HCT116 (cell line): ENCODE measurements at regions not wholly inside any gene's neighbourhood (a gene's known extent, or its start where the extent isn't known, plus 50 kb on each side); places are given as distances from the start of the nearest gene placed in this dataset.

Experiments
- ATAC-seq: fragments of 200-7000 bp; cut with Tn5 transposase; 2 replicates; pipeline ENCODE4 v1.9.1; 2020; ENCODE audit warnings: mild to moderate bottlenecking, moderate library complexity
- BruUV-seq: library from RNA; stranded (reverse); fragments of 400-500 nt; replicated peaks from 2 replicates; lab custom pipeline; 2021; lab: Mats Ljungman, UMichigan
- CTCF ChIA-PET: fragments of 300-600 bp; sonication (Branson Sonifier 250); formaldehyde crosslinking; loops from one replicate; lab custom pipeline; 2021; ENCODE audit warnings: antibody characterized with exemption; lab: Charles Lee
- POLR2A ChIA-PET: fragments of 300-600, 350-600 bp; sonication (Branson Sonifier 250); formaldehyde crosslinking; loops from one replicate; lab custom pipeline; 2021; ENCODE audit warnings: antibody characterized with exemption; lab: Charles Lee
- RAD21 ChIA-PET, 2 experiments: fragments of 300-600 bp; sonication (Branson Sonifier 250); formaldehyde crosslinking; loops; one replicate each; lab custom pipeline; 2023; ENCODE audit warnings: low total read pairs in 2 of 2; ENCODE audit not compliant: uncharacterized antibody in 2 of 2, unreplicated experiment in 2 of 2, low non-redundant PET in 1 of 2; lab: Charles Lee
- DNase-seq: peaks from one replicate; pipeline ENCODE4 v3.0.0-alpha.2; 2010; ENCODE audit warnings: low read depth, low spot score
- H2AFZ ChIP-seq: fragments of 200-600 bp; shearing (Covaris generic), sonication (generic); 2 replicates; pipeline ENCODE4 v1.6.1; 2017; ENCODE audit warnings: low read depth, mixed run types, mixed read lengths, antibody characterized with exemption, low read length; ENCODE audit not compliant: poor library complexity, severe bottlenecking
- H3K27ac ChIP-seq: 2 replicates; pipeline ENCODE4 v1.5.1; 2012; ENCODE audit warnings: low read depth, low read length
- H3K27me3 ChIP-seq: fragments of 200-600 bp; sonication (generic); 2 replicates; pipeline ENCODE4 v1.6.1; 2016; ENCODE audit warnings: mixed run types, low read length, mixed read lengths; ENCODE audit not compliant: insufficient read depth
- H3K36me3 ChIP-seq, 2 experiments: fragments of 200-500 bp in 1 of 2; fragments of 200-600 bp in 1 of 2; sonication (Bioruptor generic) in 1 of 2; sonication (generic) in 1 of 2; 2 replicates each; pipeline versions ENCODE4 v1.5.1 to v1.6.1; 2014 to 2016; ENCODE audit warnings: low read length in 2 of 2, inconsistent platforms in 1 of 2, mixed read lengths in 1 of 2, mixed run types in 1 of 2; ENCODE audit not compliant: insufficient read depth in 2 of 2, control insufficient read depth in 1 of 2
- H3K4me1 ChIP-seq, 2 experiments: fragments of 200-600 bp in 1 of 2; sonication (generic) in 1 of 2; 2 replicates each; pipeline versions ENCODE4 v1.5.1 to v1.6.1; 2012 to 2017; ENCODE audit warnings: low read length in 2 of 2, inconsistent platforms in 1 of 2, mild to moderate bottlenecking in 1 of 2, mixed read lengths in 1 of 2, mixed run types in 1 of 2, moderate library complexity in 1 of 2; ENCODE audit not compliant: insufficient read depth in 2 of 2, control insufficient read depth in 1 of 2
- H3K4me2 ChIP-seq: fragments of 200-600 bp; sonication (generic); 2 replicates; pipeline ENCODE4 v1.6.1; 2017; ENCODE audit warnings: mixed run types, low read length, mixed read lengths
- H3K4me3 ChIP-seq, 2 experiments: fragments of 200-600 bp in 1 of 2; sonication (generic) in 1 of 2; replicated peaks in 1 of 2; 2 replicates each; pipeline ENCODE4 v1.5.1; 2011 to 2016; ENCODE audit warnings: low read length in 2 of 2, control low read depth in 1 of 2, low read depth in 1 of 2, mild to moderate bottlenecking in 1 of 2, mixed read lengths in 1 of 2, mixed run types in 1 of 2
- H3K79me2 ChIP-seq: fragments of 200-600 bp; sonication (generic); 2 replicates; pipeline ENCODE4 v1.6.1; 2017; ENCODE audit warnings: mild to moderate bottlenecking, mixed run types, low read length, moderate library complexity, mixed read lengths; ENCODE audit not compliant: insufficient read depth
- H3K9ac ChIP-seq: fragments of 200-600 bp; sonication (generic); 2 replicates; pipeline ENCODE4 v1.6.1; 2016; ENCODE audit warnings: low read length, mixed read lengths
- H3K9me2 ChIP-seq: fragments of 200-600 bp; sonication (generic), shearing (Covaris generic); 2 replicates; pipeline ENCODE4 v1.6.1; 2017; ENCODE audit warnings: mixed run types, mild to moderate bottlenecking, moderate library complexity; ENCODE audit not compliant: insufficient read depth
- H3K9me3 ChIP-seq, 2 experiments: fragments of 200-500 bp in 1 of 2; fragments of 200-600 bp in 1 of 2; sonication (Bioruptor generic) in 1 of 2; sonication (generic) in 1 of 2; 2 replicates each; pipeline ENCODE4 v1.6.1; 2014 to 2017; ENCODE audit warnings: low read length in 2 of 2, mixed read lengths in 2 of 2, inconsistent platforms in 1 of 2, low read depth in 1 of 2, mild to moderate bottlenecking in 1 of 2, mixed run types in 1 of 2, moderate library complexity in 1 of 2; ENCODE audit not compliant: control insufficient read depth in 1 of 2, insufficient read depth in 1 of 2
- H4K20me1 ChIP-seq: fragments of 200-600 bp; sonication (generic), shearing (Covaris generic); 2 replicates; pipeline ENCODE4 v1.6.1; 2017; ENCODE audit warnings: mixed run types, mild to moderate bottlenecking, moderate library complexity; ENCODE audit not compliant: insufficient read depth
- CBX3 ChIP-seq: IDR thresholded peaks from 2 replicates; pipeline ENCODE4 v1.6.1; 2012; ENCODE audit warnings: low read depth
- FOSL1 ChIP-seq: IDR thresholded peaks from 2 replicates; pipeline ENCODE4 v1.6.1; 2012; ENCODE audit warnings: low read depth
- SIN3A ChIP-seq: IDR thresholded peaks from 2 replicates; pipeline ENCODE4 v1.6.1; 2012; ENCODE audit warnings: low read depth
- SP1 ChIP-seq: IDR thresholded peaks from 2 replicates; pipeline ENCODE4 v1.6.1; 2012; ENCODE audit warnings: low read depth
- SRF ChIP-seq: IDR thresholded peaks from 2 replicates; pipeline ENCODE4 v1.6.1; 2012; ENCODE audit warnings: low read depth
- YY1 ChIP-seq: IDR thresholded peaks from 2 replicates; pipeline ENCODE4 v1.6.1; 2011; ENCODE audit warnings: low read length, low read depth, moderate library complexity, mild to moderate bottlenecking; ENCODE audit not compliant: insufficient replicate concordance; ENCODE audit errors: extremely low read depth
- intact Hi-C: fragments of 100-400 bp; cut with micrococcal nuclease; formaldehyde crosslinking; loops from 2 replicates; pipeline ENCODE4 v1.10.0; 2022
- TF ChIP-seq, protein P1 (sequence below): IDR thresholded peaks from 2 replicates; pipeline ENCODE4 v1.6.1; 2012; ENCODE audit warnings: low read depth

DNA sequence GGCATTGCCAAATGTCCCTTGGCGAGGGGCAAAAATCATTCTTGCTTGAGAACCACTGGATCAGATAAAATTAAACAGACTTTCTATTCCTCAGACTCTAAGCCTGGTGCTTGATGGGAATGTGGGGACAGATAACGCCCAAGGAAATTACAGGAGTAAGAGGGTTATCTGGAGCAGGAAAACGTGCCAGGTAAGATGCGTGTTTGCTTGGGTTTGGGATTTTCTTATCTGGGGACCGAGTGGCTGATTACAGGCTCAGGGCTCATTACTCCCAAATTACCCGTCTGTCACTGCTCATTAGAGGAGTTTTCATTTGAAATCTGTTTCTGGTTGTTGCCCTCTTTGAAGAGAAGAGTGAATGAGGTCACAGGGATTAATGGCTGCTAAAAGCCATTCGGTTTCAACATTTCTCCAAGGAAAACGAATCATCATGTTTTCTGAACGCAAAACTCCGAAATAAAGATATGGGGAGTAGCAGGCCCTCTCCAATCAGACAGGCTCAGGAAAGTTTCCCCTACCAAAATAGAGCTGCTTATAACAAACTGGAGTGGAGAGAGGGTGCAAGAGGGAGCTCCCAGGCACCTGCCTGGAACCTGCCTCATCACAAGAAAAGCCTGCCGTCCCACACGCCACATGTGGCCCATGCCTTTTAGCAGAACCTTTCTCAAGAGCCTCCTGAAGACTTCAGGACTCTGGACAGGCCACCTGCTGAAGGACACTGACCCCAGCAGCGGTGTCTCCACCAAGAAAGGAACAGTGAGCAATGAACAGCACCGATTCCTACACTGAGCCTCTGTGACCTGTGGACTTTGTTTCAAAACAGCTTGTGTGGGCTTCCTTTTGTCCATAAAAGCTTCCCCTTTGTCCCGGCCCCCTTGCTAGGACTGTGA, 136.4 kb downstream of the ICE1 start:
- ChIA-PET CTCF (no interaction called here), POLR2A (no interaction called here), RAD21 (no interaction called here)
- no peaks in the 10 kb centered on the region for H3K9me3 ChIP-seq
- H3K4me1 ChIP-seq: no peaks in the 10 kb centered on the region
- no peak overlapping the region for H3K4me2 ChIP-seq
- no peak overlapping the region for H3K9ac ChIP-seq
- H3K9me2 ChIP-seq: no peaks in the 10 kb centered on the region
- no peak overlapping the region for H3K27ac ChIP-seq
- no peaks in the 10 kb centered on the region for H4K20me1 ChIP-seq
- no peaks in the 10 kb centered on the region for H3K79me2 ChIP-seq
- DNase-seq (no peak), ATAC-seq (no peak)
- no peaks in the 10 kb centered on the region for H3K36me3 ChIP-seq
- TF ChIP-seq, protein P1, sequence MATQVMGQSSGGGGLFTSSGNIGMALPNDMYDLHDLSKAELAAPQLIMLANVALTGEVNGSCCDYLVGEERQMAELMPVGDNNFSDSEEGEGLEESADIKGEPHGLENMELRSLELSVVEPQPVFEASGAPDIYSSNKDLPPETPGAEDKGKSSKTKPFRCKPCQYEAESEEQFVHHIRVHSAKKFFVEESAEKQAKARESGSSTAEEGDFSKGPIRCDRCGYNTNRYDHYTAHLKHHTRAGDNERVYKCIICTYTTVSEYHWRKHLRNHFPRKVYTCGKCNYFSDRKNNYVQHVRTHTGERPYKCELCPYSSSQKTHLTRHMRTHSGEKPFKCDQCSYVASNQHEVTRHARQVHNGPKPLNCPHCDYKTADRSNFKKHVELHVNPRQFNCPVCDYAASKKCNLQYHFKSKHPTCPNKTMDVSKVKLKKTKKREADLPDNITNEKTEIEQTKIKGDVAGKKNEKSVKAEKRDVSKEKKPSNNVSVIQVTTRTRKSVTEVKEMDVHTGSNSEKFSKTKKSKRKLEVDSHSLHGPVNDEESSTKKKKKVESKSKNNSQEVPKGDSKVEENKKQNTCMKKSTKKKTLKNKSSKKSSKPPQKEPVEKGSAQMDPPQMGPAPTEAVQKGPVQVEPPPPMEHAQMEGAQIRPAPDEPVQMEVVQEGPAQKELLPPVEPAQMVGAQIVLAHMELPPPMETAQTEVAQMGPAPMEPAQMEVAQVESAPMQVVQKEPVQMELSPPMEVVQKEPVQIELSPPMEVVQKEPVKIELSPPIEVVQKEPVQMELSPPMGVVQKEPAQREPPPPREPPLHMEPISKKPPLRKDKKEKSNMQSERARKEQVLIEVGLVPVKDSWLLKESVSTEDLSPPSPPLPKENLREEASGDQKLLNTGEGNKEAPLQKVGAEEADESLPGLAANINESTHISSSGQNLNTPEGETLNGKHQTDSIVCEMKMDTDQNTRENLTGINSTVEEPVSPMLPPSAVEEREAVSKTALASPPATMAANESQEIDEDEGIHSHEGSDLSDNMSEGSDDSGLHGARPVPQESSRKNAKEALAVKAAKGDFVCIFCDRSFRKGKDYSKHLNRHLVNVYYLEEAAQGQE: no peak
- TF ChIP-seq FOSL1 (no peak), SRF (no peak), SP1 (no peak), YY1 (no peak), SIN3A (no peak), CBX3 (no peak)
- intact Hi-C loops: no loop called here
- no TSS peak for BruUV-seq
- peaks cover 11% of the 10 kb centered on the region; the same call in 1 of the 2 replicates for H3K27me3 ChIP-seq
- no peak overlapping the region for H2AFZ ChIP-seq
- H3K4me3 ChIP-seq: no peak overlapping the region
